ENCODE measurements at regions not wholly inside any gene's neighbourhood (a gene's known extent, or its start where the extent isn't known, plus 50 kb on each side); places are given as distances from the start of the nearest gene placed in this dataset.
A peak's percentile ranks its signal among the peaks of the same experiment; 100 is the strongest.

DNA sequence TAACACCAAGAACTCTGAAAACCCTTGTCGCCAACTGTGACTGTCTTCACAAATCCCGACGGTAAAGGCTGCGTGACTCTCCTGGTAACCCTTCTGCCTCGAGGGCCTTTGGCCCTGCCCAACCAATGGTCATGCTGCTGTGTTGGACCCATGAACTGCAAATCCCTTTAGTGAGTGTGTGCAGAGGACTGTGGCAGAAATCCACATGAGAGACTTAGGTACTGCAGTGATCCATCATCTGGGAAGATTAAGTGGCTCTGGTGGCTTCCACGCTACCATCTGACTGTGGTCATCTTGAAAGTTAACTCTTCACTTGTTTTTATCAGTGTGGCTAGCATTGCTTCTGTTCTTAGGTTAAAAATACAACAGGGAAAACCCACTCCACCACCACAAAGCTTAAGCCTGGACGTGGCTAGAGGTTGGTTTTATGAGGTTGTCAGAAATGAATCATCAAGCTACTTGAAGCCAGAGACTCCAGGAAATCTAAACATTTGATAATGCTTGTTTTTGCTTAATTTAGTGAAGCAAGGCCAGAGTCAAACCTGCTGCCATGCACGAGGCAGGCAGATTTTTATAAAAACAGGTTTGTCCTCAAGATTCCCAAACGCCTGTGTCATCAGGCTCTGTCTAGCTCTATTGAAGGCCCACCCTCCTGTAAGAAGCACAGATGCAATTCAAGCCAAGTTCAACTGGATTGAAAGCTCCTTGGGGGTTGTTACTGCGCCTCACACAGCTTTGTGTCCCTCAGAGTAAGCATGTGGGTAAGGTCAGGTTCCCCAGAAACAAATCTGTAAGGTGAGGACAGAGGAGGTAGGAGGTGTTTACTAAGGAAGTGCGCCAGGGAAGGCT, 52.7 kb upstream of the ERCC6L2 start:
- TF ChIP-seq, protein P1, sequence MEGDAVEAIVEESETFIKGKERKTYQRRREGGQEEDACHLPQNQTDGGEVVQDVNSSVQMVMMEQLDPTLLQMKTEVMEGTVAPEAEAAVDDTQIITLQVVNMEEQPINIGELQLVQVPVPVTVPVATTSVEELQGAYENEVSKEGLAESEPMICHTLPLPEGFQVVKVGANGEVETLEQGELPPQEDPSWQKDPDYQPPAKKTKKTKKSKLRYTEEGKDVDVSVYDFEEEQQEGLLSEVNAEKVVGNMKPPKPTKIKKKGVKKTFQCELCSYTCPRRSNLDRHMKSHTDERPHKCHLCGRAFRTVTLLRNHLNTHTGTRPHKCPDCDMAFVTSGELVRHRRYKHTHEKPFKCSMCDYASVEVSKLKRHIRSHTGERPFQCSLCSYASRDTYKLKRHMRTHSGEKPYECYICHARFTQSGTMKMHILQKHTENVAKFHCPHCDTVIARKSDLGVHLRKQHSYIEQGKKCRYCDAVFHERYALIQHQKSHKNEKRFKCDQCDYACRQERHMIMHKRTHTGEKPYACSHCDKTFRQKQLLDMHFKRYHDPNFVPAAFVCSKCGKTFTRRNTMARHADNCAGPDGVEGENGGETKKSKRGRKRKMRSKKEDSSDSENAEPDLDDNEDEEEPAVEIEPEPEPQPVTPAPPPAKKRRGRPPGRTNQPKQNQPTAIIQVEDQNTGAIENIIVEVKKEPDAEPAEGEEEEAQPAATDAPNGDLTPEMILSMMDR (conservative IDR thresholded peaks at IDR 0.05; ENCODE audit: low read depth): no peak
- peak overlapping the region; percentile 78 for H3K27ac ChIP-seq
- DNase-seq (ENCODE audit: low spot score): peak; percentile 48
- ChIA-PET POLR2A (ENCODE audit: low non-redundant PET) (no interaction called here), CTCF (no interaction called here)

DNA sequence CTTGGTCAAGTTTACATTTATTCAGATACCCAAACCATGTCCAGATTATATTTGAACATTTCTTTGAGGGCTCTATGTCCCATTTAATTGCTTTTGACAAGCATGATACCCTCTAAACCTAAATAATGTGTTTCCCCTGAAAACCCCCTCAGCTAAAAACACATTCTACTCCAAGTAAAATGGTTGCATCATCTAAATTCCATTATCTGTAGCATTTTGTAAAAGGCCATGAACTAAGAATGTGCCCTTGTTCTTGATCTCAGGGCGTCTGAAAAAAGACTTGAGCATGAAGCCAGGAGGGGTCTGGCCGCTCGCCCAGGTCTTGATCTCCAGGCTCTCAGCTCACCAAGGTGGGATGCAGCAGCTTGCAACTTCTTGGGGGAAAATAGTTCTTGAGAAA, 53.5 kb upstream of the ERCC6L2 start:
- TF ChIP-seq, protein P1 (conservative IDR thresholded peaks at IDR 0.05; ENCODE audit: low read depth): no peak
- ChIA-PET POLR2A (ENCODE audit: low non-redundant PET) (no interaction called here), CTCF (no interaction called here)
- no peak for DNase-seq (ENCODE audit: low spot score)
- H3K27ac ChIP-seq: peak overlapping the region; percentile 78

DNA sequence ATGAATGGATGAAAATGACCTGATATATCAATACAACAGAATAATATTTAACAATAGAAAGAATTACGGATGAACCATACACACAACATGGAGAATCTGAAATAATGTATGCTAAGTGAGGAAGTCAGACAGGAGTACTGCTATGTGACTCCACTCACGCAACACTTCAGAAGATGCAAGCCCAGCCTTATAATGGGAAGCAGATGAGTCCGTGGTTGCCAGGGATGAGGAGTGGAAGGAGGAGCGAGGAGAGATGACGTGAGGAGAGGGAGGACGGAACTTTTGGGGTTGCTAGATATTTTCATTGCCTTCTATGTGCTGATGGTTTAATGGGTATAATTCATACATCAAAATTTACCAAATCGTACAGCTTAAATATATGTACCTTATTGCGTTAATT, 55.4 kb upstream of the ERCC6L2 start:
- ChIA-PET POLR2A (ENCODE audit: low non-redundant PET) (no interaction called here), CTCF (no interaction called here)
- DNase-seq (ENCODE audit: low spot score): no peak
- TF ChIP-seq, protein P1 (conservative IDR thresholded peaks at IDR 0.05; ENCODE audit: low read depth): no peak
- no peak overlapping the region for H3K27ac ChIP-seq

DNA sequence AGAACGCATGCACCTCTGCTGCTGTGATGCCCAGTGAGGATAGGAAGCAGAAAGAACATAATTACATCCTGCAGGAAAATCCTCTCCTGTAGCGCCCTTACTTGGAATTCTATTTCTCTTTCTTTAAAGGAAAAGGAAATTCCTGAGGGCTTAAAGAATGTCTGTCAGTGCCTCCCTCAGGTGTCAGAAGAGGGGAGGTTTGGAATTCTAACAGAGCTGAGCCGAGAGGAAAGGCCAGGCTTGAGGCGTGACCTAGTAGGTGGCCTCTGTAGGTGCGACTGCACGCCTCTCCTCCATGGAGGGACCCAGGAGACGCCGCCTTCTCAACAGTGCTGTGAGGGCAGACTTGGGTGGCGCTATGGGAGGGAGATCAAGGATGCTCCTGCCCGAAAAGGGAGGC, 55.9 kb upstream of the ERCC6L2 start:
- H3K27ac ChIP-seq: peak overlapping the region; percentile 1; the same call in 1 of the 2 replicates
- TF ChIP-seq, protein P1 (conservative IDR thresholded peaks at IDR 0.05; ENCODE audit: low read depth): no peak
- no peak for DNase-seq (ENCODE audit: low spot score)
- CTCF ChIA-PET: no interaction called here
- POLR2A ChIA-PET (ENCODE audit: low non-redundant PET): no interaction called here

DNA sequence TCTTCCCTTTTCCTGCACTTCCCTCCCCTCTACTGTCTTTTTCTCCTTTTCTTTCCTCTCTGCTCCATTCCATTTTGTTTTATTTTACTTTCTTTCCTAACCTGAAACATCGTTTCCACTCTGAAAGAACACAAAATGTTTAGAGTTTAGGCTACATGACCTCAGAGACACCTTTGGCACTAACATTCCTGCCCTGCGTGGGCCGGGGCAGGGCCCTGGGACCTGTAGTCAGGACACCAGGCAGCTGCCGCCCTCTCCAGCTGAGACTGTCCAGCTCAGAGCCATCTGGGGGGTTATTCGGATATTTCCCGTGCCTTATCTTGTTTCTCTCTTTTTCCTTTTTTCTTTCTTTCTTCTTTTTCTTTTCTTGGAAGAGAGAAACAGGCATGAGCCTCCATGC, 58.3 kb upstream of the ERCC6L2 start:
- TF ChIP-seq, protein P1 (conservative IDR thresholded peaks at IDR 0.05; ENCODE audit: low read depth): no peak
- DNase-seq (ENCODE audit: low spot score): no peak
- peak overlapping the region; percentile 32; the same call in 1 of the 2 replicates for H3K27ac ChIP-seq
- ChIA-PET CTCF (interaction anchor here (0.6 kb wide), 1 partner anchor 803 kb away, joined by 4 read pairs; no protein-coding TSS in a partner anchor), POLR2A (ENCODE audit: low non-redundant PET) (no interaction called here)

DNA sequence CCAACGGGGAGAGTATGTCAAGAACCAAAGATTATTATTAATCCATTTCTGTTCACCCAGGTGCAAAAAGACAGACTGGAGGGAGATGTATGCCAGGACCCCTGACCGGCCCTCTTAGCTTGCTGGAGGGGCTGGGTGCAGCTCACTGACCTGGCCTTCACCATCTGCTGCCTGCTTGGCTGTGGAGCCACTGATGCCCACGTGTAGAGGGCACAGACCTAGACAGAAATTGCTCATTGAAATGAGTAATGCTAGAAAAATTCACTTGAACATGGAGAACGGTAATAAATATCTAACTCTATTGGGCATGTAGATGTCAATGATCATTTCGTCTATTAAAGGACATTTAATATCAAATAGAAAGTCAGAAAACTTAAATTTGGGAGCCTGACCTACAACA, 58.8 kb upstream of the ERCC6L2 start:
- DNase-seq (ENCODE audit: low spot score): peak; percentile 49
- peak overlapping the region; percentile 33; the same call in 1 of the 2 replicates for H3K27ac ChIP-seq
- TF ChIP-seq, protein P1 (conservative IDR thresholded peaks at IDR 0.05; ENCODE audit: low read depth): no peak
- ChIA-PET POLR2A (ENCODE audit: low non-redundant PET) (no interaction called here), CTCF (interaction anchor here (0.6 kb wide), 1 partner anchor 803 kb away, joined by 4 read pairs; no protein-coding TSS in a partner anchor)

Data from RWPE1 (cell line).